Neutrophil (primary cell): ENCODE measurements at regions not wholly inside any gene's neighbourhood (a gene's known extent, or its start where the extent isn't known, plus 50 kb on each side); places are given as distances from the start of the nearest gene placed in this dataset.
"Not testable (repeated sequence)": the region's sequence is repeated elsewhere in the genome, so short reads cannot be mapped to it uniquely, and the experiment has no call there.

Source experiments
- H3K27ac ChIP-seq: fragments of 200-600 bp; sonication (generic); 2 replicates; pipeline ENCODE4 v1.5.1; 2016; ENCODE audit warnings: mild to moderate bottlenecking, moderate library complexity
- H3K27me3 ChIP-seq: fragments of 200-600 bp; sonication (generic); 2 replicates; pipeline ENCODE4 v1.6.0; 2016; ENCODE audit warnings: mild to moderate bottlenecking
- H3K36me3 ChIP-seq: fragments of 200-600 bp; sonication (generic); 2 replicates; pipeline ENCODE4 v1.5.1; 2017
- H3K4me1 ChIP-seq, 2 experiments: fragments of 200-600 bp in 1 of 2; sonication (generic) in 1 of 2; 1 replicate in 1 of 2; 2 replicates in 1 of 2; pipeline versions ENCODE4 v1.5.1 to v1.6.1; 2013 to 2016; ENCODE audit warnings: low read depth in 1 of 2, low read length in 1 of 2, mild to moderate bottlenecking in 1 of 2, moderate library complexity in 1 of 2; ENCODE audit not compliant: control insufficient read depth in 1 of 2, insufficient read depth in 1 of 2
- H3K4me3 ChIP-seq, 2 experiments: fragments of 200-600 bp in 1 of 2; sonication (generic) in 1 of 2; 1 replicate in 1 of 2; 2 replicates in 1 of 2; pipeline ENCODE4 v1.5.1; 2013 to 2016; ENCODE audit warnings: low read depth in 1 of 2, low read length in 1 of 2, mild to moderate bottlenecking in 1 of 2, moderate library complexity in 1 of 2
- H3K9me3 ChIP-seq: fragments of 200-600 bp; sonication (generic); 2 replicates; pipeline ENCODE4 v1.5.1; 2016
- CTCF ChIP-seq: fragments of 200-600 bp; sonication (generic); IDR thresholded peaks from 2 replicates; pipeline ENCODE4 v1.5.1; 2016; ENCODE audit warnings: antibody characterized with exemption

GRCh38 chr5:72711351-72711750, 105.1 kb upstream of the TNPO1 start:
- Histone ChIP-seq H3K27ac (no peak overlapping the region), H3K9me3 (no peaks in the 10 kb centered on the region), H3K4me3 (no peak overlapping the region), H3K36me3 (no peaks in the 10 kb centered on the region), H3K4me1 (no peaks in the 10 kb centered on the region), H3K27me3 (peaks cover 9% of the 10 kb centered on the region)
- no peak for TF ChIP-seq CTCF

- H3K4me3 ChIP-seq, result no peak overlapping the region
- no peaks in the 10 kb centered on the region for H3K36me3 ChIP-seq
- H3K9me3 ChIP-seq, result no peaks in the 10 kb centered on the region
- H3K27me3 ChIP-seq, result peaks cover 5% of the 10 kb centered on the region
- TF ChIP-seq CTCF, result no peak
- no peak overlapping the region for H3K27ac ChIP-seq
- H3K4me1 ChIP-seq, result no peaks in the 10 kb centered on the region
Observed at GRCh38 chr5:72709341-72709740, 107.1 kb upstream of the TNPO1 start.

- peaks cover under 1% of the 10 kb centered on the region for H3K27me3 ChIP-seq
- no peaks in the 10 kb centered on the region for H3K4me1 ChIP-seq
- H3K9me3 ChIP-seq, result no peaks in the 10 kb centered on the region
- H3K4me3 ChIP-seq, result no peak overlapping the region
- TF ChIP-seq CTCF, result no peak
- H3K27ac ChIP-seq, result no peak overlapping the region
- H3K36me3 ChIP-seq, result no peaks in the 10 kb centered on the region
Observed at GRCh38 chr5:72705178-72705577, 111.3 kb upstream of the TNPO1 start.

DNA sequence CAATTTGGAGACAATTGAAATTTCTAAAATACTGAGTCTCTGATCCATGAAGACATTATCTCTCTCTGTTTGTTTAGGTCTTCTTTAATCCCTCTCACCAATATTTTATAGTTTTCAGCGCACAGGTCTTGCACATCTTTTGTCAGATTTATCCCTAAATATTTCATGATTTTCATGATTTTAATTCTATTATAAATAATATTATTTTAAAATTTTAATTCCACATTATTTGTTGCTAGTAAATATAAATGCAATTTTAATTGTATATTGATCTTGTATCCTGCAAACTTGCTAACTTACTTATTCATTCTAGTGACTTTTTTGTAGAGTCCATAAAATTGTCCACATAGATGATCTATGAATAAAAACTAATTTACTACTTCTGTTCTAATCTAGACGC, 112.6 kb upstream of the TNPO1 start:
- no peak for TF ChIP-seq CTCF
- Histone ChIP-seq H3K27me3 (peaks cover under 1% of the 10 kb centered on the region), H3K36me3 (no peaks in the 10 kb centered on the region), H3K9me3 (no peaks in the 10 kb centered on the region), H3K4me3 (no peak overlapping the region), H3K27ac (no peak overlapping the region), H3K4me1 (no peaks in the 10 kb centered on the region)

- no peak overlapping the region for H3K4me3 ChIP-seq
- H3K9me3 ChIP-seq, result no peaks in the 10 kb centered on the region
- H3K4me1 ChIP-seq, result no peaks in the 10 kb centered on the region
- no peak for TF ChIP-seq CTCF
- H3K36me3 ChIP-seq, result no peaks in the 10 kb centered on the region
- H3K27me3 ChIP-seq, result peaks cover 8% of the 10 kb centered on the region
- no peak overlapping the region for H3K27ac ChIP-seq
Observed at GRCh38 chr5:72702881-72703434, 113.5 kb upstream of the TNPO1 start.

- not testable (repeated sequence) for H3K36me3 ChIP-seq, H3K27me3 ChIP-seq, H3K27ac ChIP-seq, H3K4me1 ChIP-seq, H3K4me3 ChIP-seq, H3K9me3 ChIP-seq
Observed at GRCh38 chr5:72702105-72702504, 114.4 kb upstream of the TNPO1 start.
